PC-3 (cell line): ENCODE measurements at regions not wholly inside any gene's neighbourhood (a gene's known extent, or its start where the extent isn't known, plus 50 kb on each side); places are given as distances from the start of the nearest gene placed in this dataset.

Source experiments
- ATAC-seq: fragments of 200-7000 bp; cut with Tn5 transposase; 2 replicates; pipeline ENCODE4 v1.9.1; 2020; ENCODE audit warnings: mild to moderate bottlenecking, moderate library complexity
- BruUV-seq: library from RNA; stranded (reverse); fragments of 400-500 nt; replicated peaks from 2 replicates; lab custom pipeline; 2021; lab: Mats Ljungman, UMichigan
- CTCF ChIA-PET: fragments of 300-600 bp; sonication (Branson Sonifier 250); formaldehyde crosslinking; loops from one replicate; lab custom pipeline; 2022; ENCODE audit warnings: antibody characterized with exemption; lab: Charles Lee
- POLR2A ChIA-PET: fragments of 300-600 bp; sonication (Branson Sonifier 250); formaldehyde crosslinking; loops from one replicate; lab custom pipeline; 2022; ENCODE audit warnings: antibody characterized with exemption; ENCODE audit not compliant: unreplicated experiment; lab: Charles Lee
- DNase-seq: peaks from one replicate; pipeline ENCODE4 v3.0.0-alpha.2; 2015
- H2AFZ ChIP-seq: fragments of 300-600 bp; sonication (generic); 2 replicates; pipeline ENCODE4 v1.6.0; 2016; ENCODE audit warnings: antibody characterized with exemption, low read length
- H3F3A ChIP-seq: fragments of 300-600 bp; sonication (generic); one replicate; pipeline ENCODE4 v1.6.0; 2017; ENCODE audit warnings: antibody characterized with exemption, low read length, control low read depth, mild to moderate bottlenecking; ENCODE audit not compliant: unreplicated experiment
- H3K27ac ChIP-seq: fragments of 300-600 bp; sonication (generic); 2 replicates; pipeline ENCODE4 v1.5.1; 2016; ENCODE audit warnings: mild to moderate bottlenecking, low read length
- H3K27me3 ChIP-seq: fragments of 300-600 bp; sonication (generic); 2 replicates; pipeline ENCODE4 v1.6.1; 2016; ENCODE audit warnings: low read length, mixed read lengths
- H3K36me3 ChIP-seq: fragments of 300-600 bp; sonication (generic); 2 replicates; pipeline ENCODE4 v1.6.1; 2016; ENCODE audit warnings: low read depth, mixed run types, low read length, mixed read lengths
- H3K4me1 ChIP-seq: fragments of 300-600 bp; sonication (generic); 2 replicates; pipeline ENCODE4 v1.5.1; 2016; ENCODE audit warnings: low read length; ENCODE audit not compliant: insufficient read depth
- H3K4me2 ChIP-seq: fragments of 300-600 bp; sonication (generic); 2 replicates; pipeline ENCODE4 v1.6.0; 2016; ENCODE audit warnings: low read length
- H3K4me3 ChIP-seq: fragments of 300-600 bp; sonication (generic); 2 replicates; pipeline ENCODE4 v1.5.1; 2016; ENCODE audit warnings: mild to moderate bottlenecking, low read length, mixed read lengths
- H3K79me2 ChIP-seq: fragments of 300-600 bp; sonication (generic); 2 replicates; pipeline ENCODE4 v1.6.1; 2017; ENCODE audit warnings: low read length, mixed read lengths
- H3K9ac ChIP-seq: fragments of 300-600 bp; sonication (generic); 2 replicates; pipeline ENCODE4 v1.6.0; 2016; ENCODE audit warnings: mild to moderate bottlenecking, low read length
- H3K9me2 ChIP-seq: fragments of 300-600 bp; sonication (generic); replicated peaks from 2 replicates; pipeline ENCODE4 v1.6.1; 2016; ENCODE audit warnings: mixed run types, low read length, mixed read lengths
- H3K9me3 ChIP-seq: fragments of 300-600 bp; sonication (generic); 2 replicates; pipeline ENCODE4 v1.6.1; 2016; ENCODE audit warnings: low read length, mixed read lengths
- H4K20me1 ChIP-seq: fragments of 300-600 bp; sonication (generic); 2 replicates; pipeline ENCODE4 v1.6.1; 2016; ENCODE audit warnings: low read length, mixed read lengths
- EZH2 ChIP-seq: fragments of 300-600 bp; sonication (generic); IDR thresholded peaks from one replicate; pipeline ENCODE4 v1.6.1; 2017; ENCODE audit warnings: antibody characterized with exemption, mild to moderate bottlenecking, low read length; ENCODE audit not compliant: unreplicated experiment
- EZH2phosphoT487 ChIP-seq: fragments of 300-600 bp; sonication (generic); IDR thresholded peaks from 2 replicates; pipeline ENCODE4 v1.6.1; 2018; ENCODE audit warnings: mild to moderate bottlenecking, antibody characterized with exemption, low read length, borderline replicate concordance
- intact Hi-C: fragments of 100-400 bp; cut with micrococcal nuclease; formaldehyde crosslinking; loops from 2 replicates; pipeline ENCODE4 v1.9.0; 2023
- TF ChIP-seq, protein P1 (sequence below): fragments of 300-600 bp; sonication (generic); conservative IDR thresholded peaks from 2 replicates; pipeline ENCODE4 v1.5.1; 2017; ENCODE audit warnings: antibody characterized with exemption, low read depth, mild to moderate bottlenecking, low read length

GRCh38 chr4:10977534-10977933 is 293.0 kb upstream of the CLNK start:
- H3K9me2 ChIP-seq: no peaks in the 10 kb centered on the region
- H2AFZ ChIP-seq: no peak overlapping the region
- H3K4me3 ChIP-seq: no peak overlapping the region
- BruUV-seq: no TSS peak
- no peaks in the 10 kb centered on the region for H4K20me1 ChIP-seq
- H3K27ac ChIP-seq: no peak overlapping the region
- no peak overlapping the region for H3K4me2 ChIP-seq
- TF ChIP-seq EZH2 (no peak), EZH2phosphoT487 (no peak)
- TF ChIP-seq, protein P1, sequence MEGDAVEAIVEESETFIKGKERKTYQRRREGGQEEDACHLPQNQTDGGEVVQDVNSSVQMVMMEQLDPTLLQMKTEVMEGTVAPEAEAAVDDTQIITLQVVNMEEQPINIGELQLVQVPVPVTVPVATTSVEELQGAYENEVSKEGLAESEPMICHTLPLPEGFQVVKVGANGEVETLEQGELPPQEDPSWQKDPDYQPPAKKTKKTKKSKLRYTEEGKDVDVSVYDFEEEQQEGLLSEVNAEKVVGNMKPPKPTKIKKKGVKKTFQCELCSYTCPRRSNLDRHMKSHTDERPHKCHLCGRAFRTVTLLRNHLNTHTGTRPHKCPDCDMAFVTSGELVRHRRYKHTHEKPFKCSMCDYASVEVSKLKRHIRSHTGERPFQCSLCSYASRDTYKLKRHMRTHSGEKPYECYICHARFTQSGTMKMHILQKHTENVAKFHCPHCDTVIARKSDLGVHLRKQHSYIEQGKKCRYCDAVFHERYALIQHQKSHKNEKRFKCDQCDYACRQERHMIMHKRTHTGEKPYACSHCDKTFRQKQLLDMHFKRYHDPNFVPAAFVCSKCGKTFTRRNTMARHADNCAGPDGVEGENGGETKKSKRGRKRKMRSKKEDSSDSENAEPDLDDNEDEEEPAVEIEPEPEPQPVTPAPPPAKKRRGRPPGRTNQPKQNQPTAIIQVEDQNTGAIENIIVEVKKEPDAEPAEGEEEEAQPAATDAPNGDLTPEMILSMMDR: no peak
- H3F3A ChIP-seq: no peaks in the 10 kb centered on the region
- H3K36me3 ChIP-seq: no peaks in the 10 kb centered on the region
- no peaks in the 10 kb centered on the region for H3K4me1 ChIP-seq
- no peak for DNase-seq
- H3K9me3 ChIP-seq: no peaks in the 10 kb centered on the region
- H3K9ac ChIP-seq: no peak overlapping the region
- H3K79me2 ChIP-seq: no peaks in the 10 kb centered on the region
- POLR2A ChIA-PET: no interaction called here
- no peaks in the 10 kb centered on the region for H3K27me3 ChIP-seq
- no peak for ATAC-seq
- CTCF ChIA-PET: no interaction called here
- intact Hi-C loops: no loop called here

DNA sequence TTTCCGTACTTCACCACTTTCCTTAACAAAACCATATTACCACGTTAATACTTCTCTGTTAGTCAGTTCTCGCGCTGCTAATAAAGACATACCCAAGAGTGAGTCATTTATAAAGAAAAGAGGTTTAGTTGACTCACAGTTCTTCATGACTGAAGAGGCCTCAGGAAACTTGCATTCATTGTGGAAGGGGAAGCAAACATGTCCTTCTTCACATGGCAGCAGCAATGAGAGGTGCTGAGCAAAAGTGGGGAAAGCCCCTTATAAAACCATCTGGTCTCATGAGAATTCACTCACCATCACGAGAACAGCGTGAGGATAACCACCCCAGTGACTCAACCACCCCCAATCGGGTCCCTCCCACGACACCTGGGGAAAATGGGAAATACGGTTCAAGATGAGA is 289.8 kb upstream of the CLNK start:
- no peaks in the 10 kb centered on the region for H3F3A ChIP-seq
- no peaks in the 10 kb centered on the region for H3K36me3 ChIP-seq
- TF ChIP-seq EZH2phosphoT487 (no peak), EZH2 (no peak)
- TF ChIP-seq, protein P1: no peak
- no peak for ATAC-seq
- intact Hi-C loops: no loop called here
- POLR2A ChIA-PET: no interaction called here
- BruUV-seq: no TSS peak
- no peak overlapping the region for H3K4me2 ChIP-seq
- no peaks in the 10 kb centered on the region for H4K20me1 ChIP-seq
- no peak overlapping the region for H3K4me3 ChIP-seq
- no peak overlapping the region for H3K9ac ChIP-seq
- no peak overlapping the region for H2AFZ ChIP-seq
- DNase-seq: no peak
- no peaks in the 10 kb centered on the region for H3K79me2 ChIP-seq
- CTCF ChIA-PET: no interaction called here
- no peaks in the 10 kb centered on the region for H3K9me2 ChIP-seq
- H3K4me1 ChIP-seq: no peaks in the 10 kb centered on the region
- no peaks in the 10 kb centered on the region for H3K9me3 ChIP-seq
- no peak overlapping the region for H3K27ac ChIP-seq
- no peaks in the 10 kb centered on the region for H3K27me3 ChIP-seq

DNA sequence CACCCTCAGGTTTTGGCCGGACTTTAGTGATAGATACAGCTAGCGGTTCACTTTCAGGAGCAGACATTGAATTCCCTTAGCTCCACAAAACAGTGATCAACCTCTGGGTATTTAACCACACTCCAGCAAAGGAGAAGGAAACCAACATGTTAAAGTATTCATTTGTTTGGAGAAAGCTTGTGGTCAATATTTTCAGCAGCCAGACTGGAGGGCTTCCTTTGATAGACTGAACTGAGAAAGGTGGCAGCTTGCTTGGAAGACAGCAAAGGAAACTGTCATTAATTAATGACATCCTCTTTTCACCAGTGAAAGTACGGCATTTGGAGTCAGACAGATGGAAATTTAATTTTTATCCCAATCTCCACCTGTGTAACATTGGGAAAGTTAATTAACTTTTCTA is 289.1 kb upstream of the CLNK start:
- BruUV-seq: no TSS peak
- H3F3A ChIP-seq: no peaks in the 10 kb centered on the region
- TF ChIP-seq EZH2phosphoT487 (no peak), EZH2 (no peak)
- TF ChIP-seq, protein P1: no peak
- ChIA-PET CTCF (no interaction called here), POLR2A (no interaction called here)
- intact Hi-C loops: no loop called here
- H3K9ac ChIP-seq: no peak overlapping the region
- no peak overlapping the region for H3K4me3 ChIP-seq
- H4K20me1 ChIP-seq: no peaks in the 10 kb centered on the region
- no peaks in the 10 kb centered on the region for H3K79me2 ChIP-seq
- no peaks in the 10 kb centered on the region for H3K4me1 ChIP-seq
- no peaks in the 10 kb centered on the region for H3K9me3 ChIP-seq
- DNase-seq (no peak), ATAC-seq (no peak)
- H3K27me3 ChIP-seq: no peaks in the 10 kb centered on the region
- no peak overlapping the region for H2AFZ ChIP-seq
- no peak overlapping the region for H3K4me2 ChIP-seq
- no peaks in the 10 kb centered on the region for H3K36me3 ChIP-seq
- no peaks in the 10 kb centered on the region for H3K9me2 ChIP-seq
- no peak overlapping the region for H3K27ac ChIP-seq
